Fibroblast of lung (primary cell): ENCODE measurements at regions not wholly inside any gene's neighbourhood (a gene's known extent, or its start where the extent isn't known, plus 50 kb on each side); places are given as distances from the start of the nearest gene placed in this dataset.

Experiments used
- EZH2 ChIP-seq: IDR thresholded peaks from 2 replicates; pipeline ENCODE4 v1.5.1; 2012; ENCODE audit warnings: low read length, control low read depth, mild to moderate bottlenecking; ENCODE audit errors: missing control alignments
- TF ChIP-seq, protein P1 (sequence below), 2 donors: IDR thresholded peaks in 1 of 2; conservative IDR thresholded peaks in 1 of 2; 1 replicate in 1 of 2; 2 replicates in 1 of 2; pipeline ENCODE4 v1.5.1; 2011 to 2012; ENCODE audit warnings: low read length in 2 of 2, control low read depth in 1 of 2, inconsistent platforms in 1 of 2, low read depth in 1 of 2, mild to moderate bottlenecking in 1 of 2

DNA sequence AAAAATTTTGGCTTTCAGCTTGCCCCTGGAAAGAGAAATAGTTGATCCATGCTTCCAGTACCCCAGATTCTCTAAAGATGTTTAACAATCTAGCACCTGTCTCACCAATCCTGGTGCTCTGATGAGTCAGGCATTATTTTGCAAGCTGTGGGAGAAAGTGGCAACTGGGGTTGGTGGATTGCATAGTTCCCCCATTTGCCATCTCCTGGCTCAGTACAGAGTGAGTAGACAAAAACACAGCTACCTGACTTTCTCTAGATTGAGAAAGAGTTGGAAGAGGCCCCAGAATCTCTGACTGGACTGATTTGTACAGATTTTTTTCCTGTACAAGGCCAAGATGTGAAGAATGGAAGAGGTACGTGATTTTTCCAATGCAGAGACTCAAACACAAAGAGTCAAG lies 75.1 kb upstream of the NEGR1 start:
- TF ChIP-seq, protein P1, sequence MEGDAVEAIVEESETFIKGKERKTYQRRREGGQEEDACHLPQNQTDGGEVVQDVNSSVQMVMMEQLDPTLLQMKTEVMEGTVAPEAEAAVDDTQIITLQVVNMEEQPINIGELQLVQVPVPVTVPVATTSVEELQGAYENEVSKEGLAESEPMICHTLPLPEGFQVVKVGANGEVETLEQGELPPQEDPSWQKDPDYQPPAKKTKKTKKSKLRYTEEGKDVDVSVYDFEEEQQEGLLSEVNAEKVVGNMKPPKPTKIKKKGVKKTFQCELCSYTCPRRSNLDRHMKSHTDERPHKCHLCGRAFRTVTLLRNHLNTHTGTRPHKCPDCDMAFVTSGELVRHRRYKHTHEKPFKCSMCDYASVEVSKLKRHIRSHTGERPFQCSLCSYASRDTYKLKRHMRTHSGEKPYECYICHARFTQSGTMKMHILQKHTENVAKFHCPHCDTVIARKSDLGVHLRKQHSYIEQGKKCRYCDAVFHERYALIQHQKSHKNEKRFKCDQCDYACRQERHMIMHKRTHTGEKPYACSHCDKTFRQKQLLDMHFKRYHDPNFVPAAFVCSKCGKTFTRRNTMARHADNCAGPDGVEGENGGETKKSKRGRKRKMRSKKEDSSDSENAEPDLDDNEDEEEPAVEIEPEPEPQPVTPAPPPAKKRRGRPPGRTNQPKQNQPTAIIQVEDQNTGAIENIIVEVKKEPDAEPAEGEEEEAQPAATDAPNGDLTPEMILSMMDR (conservative IDR thresholded peaks at IDR 0.05 in 1 of 2, IDR thresholded peaks at IDR 0.05 in 1 of 2; ENCODE audit: low read depth in 1 of 2, low read length in 2 of 2), result no peak
- TF ChIP-seq EZH2, result no peak
